ENCODE measurements at regions not wholly inside any gene's neighbourhood (a gene's known extent, or its start where the extent isn't known, plus 50 kb on each side); places are given as distances from the start of the nearest gene placed in this dataset.

DNA sequence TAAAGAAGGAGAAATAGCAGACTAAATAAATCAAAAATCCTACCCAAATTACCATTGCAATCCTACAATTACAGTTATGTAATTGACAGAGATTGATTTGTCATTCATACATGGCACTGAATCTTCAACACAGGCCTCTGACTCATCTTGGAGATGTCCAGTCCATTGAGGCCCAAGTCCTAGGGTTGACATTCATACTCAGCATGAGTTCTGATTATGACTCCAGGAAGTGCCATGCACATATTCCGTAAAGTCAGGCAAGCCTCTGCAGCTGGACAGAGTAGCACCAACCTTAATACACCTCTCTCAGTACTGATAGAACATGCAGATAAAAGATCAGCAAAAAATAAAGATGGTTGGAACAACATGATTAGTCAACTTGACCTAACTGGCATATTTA is 353.7 kb upstream of the NFE2L3 start:
- DNase-seq (ENCODE audit: extremely low spot score): no peak
- H3K9me3 ChIP-seq: no peaks in the 10 kb centered on the region
- no peaks in the 10 kb centered on the region for H3K36me3 ChIP-seq
- TF ChIP-seq POLR2A (IDR thresholded peaks at IDR 0.05; ENCODE audit: low read depth) (no peak), POLR2AphosphoS5 (IDR thresholded peaks at IDR 0.05) (no peak), EP300 (IDR thresholded peaks at IDR 0.05) (no peak)
- TF ChIP-seq, protein P1, sequence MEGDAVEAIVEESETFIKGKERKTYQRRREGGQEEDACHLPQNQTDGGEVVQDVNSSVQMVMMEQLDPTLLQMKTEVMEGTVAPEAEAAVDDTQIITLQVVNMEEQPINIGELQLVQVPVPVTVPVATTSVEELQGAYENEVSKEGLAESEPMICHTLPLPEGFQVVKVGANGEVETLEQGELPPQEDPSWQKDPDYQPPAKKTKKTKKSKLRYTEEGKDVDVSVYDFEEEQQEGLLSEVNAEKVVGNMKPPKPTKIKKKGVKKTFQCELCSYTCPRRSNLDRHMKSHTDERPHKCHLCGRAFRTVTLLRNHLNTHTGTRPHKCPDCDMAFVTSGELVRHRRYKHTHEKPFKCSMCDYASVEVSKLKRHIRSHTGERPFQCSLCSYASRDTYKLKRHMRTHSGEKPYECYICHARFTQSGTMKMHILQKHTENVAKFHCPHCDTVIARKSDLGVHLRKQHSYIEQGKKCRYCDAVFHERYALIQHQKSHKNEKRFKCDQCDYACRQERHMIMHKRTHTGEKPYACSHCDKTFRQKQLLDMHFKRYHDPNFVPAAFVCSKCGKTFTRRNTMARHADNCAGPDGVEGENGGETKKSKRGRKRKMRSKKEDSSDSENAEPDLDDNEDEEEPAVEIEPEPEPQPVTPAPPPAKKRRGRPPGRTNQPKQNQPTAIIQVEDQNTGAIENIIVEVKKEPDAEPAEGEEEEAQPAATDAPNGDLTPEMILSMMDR (IDR thresholded peaks at IDR 0.05): no peak
- no peaks in the 10 kb centered on the region for H3K27me3 ChIP-seq
- H3K4me3 ChIP-seq: no peak overlapping the region
- no peak overlapping the region for H3K27ac ChIP-seq (replicated peaks in 1 of 4)
- H3K4me1 ChIP-seq: peaks cover 9 to 51% (median 35%) of the 10 kb centered on the region in 4 donors
- WGBS: 100% methylated on average over 1 of the region's 1 CpG
- intact Hi-C loops (cut with DNase I): loop anchor here (5.0 kb wide), 1 partner anchor 49 kb away; no protein-coding TSS in a partner anchor

DNA sequence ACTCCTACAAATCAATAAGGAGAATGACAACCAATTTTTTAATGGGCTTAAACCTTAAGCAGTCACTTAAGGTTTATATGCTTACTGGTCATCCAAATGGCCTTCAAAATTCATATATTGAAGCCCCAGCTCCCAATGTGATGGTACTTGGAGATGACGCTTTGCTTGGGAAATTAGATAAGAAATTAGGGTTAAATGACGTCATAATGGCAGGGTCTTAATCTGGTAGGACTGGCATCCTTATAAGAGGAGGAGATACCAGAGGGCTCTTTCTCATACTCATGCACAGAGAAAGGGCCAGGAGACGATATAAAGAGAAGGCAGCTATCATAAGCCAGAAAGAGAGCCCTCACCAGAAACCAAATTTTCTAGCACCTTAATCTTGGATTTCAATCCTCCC is 350.8 kb upstream of the NFE2L3 start:
- TF ChIP-seq, protein P1 (IDR thresholded peaks at IDR 0.05): no peak
- TF ChIP-seq EP300 (IDR thresholded peaks at IDR 0.05): no peak
- TF ChIP-seq POLR2AphosphoS5 (IDR thresholded peaks at IDR 0.05): no peak
- no peak for TF ChIP-seq POLR2A (IDR thresholded peaks at IDR 0.05; ENCODE audit: low read depth)
- H3K4me1 ChIP-seq: peaks cover 5 to 52% (median 34%) of the 10 kb centered on the region in 4 donors
- no peak overlapping the region for H3K4me3 ChIP-seq
- intact Hi-C loops (cut with DNase I): no loop called here
- DNase-seq (ENCODE audit: extremely low spot score): no peak
- H3K27ac ChIP-seq (replicated peaks in 1 of 4): no peak overlapping the region
- H3K9me3 ChIP-seq: no peaks in the 10 kb centered on the region
- WGBS: 91% methylated on average over 3 of the region's 3 CpGs
- no peaks in the 10 kb centered on the region for H3K36me3 ChIP-seq
- no peaks in the 10 kb centered on the region for H3K27me3 ChIP-seq

GRCh38 chr7:25802057-25802456 is 349.9 kb upstream of the NFE2L3 start:
- intact Hi-C loops (cut with DNase I): no loop called here
- whole genome bisulfite sequencing: 81% methylated on average over 3 of the region's 3 CpGs

GRCh38 chr7:25802473-25802872 is 349.5 kb upstream of the NFE2L3 start:
- Histone ChIP-seq H3K27ac (replicated peaks in 1 of 4) (peak overlapping the region; percentile 37 to 68 (median 60)), H3K9me3 (no peaks in the 10 kb centered on the region), H3K4me1 (peaks cover 0 to 47% (median 33%) of the 10 kb centered on the region in 4 donors), H3K4me3 (no peak overlapping the region), H3K27me3 (no peaks in the 10 kb centered on the region), H3K36me3 (no peaks in the 10 kb centered on the region)
- TF ChIP-seq POLR2AphosphoS5 (IDR thresholded peaks at IDR 0.05) (no peak), POLR2A (IDR thresholded peaks at IDR 0.05; ENCODE audit: low read depth) (no peak), EP300 (IDR thresholded peaks at IDR 0.05) (no peak)
- TF ChIP-seq, protein P1 (IDR thresholded peaks at IDR 0.05): no peak
- intact Hi-C loops (cut with DNase I): no loop called here
- no peak for DNase-seq (ENCODE audit: extremely low spot score)

More at GRCh38 chr7:25802057-25802456, 349.9 kb upstream of the NFE2L3 start:
- Histone ChIP-seq H3K27ac (replicated peaks in 1 of 4) (peak overlapping the region in 2 of 4 donors; percentile 66 to 68), H3K27me3 (no peaks in the 10 kb centered on the region), H3K36me3 (no peaks in the 10 kb centered on the region), H3K9me3 (no peaks in the 10 kb centered on the region), H3K4me3 (no peak overlapping the region), H3K4me1 (peaks cover 0 to 50% (median 31%) of the 10 kb centered on the region in 4 donors)
- no peak for DNase-seq (ENCODE audit: extremely low spot score)
- TF ChIP-seq, protein P1 (IDR thresholded peaks at IDR 0.05): no peak
- no peak for TF ChIP-seq EP300 (IDR thresholded peaks at IDR 0.05)
- TF ChIP-seq POLR2AphosphoS5 (IDR thresholded peaks at IDR 0.05): no peak
- no peak for TF ChIP-seq POLR2A (IDR thresholded peaks at IDR 0.05; ENCODE audit: low read depth)
